ENCODE measurements at regions not wholly inside any gene's neighbourhood (a gene's known extent, or its start where the extent isn't known, plus 50 kb on each side); places are given as distances from the start of the nearest gene placed in this dataset.

- Histone ChIP-seq H3K4me3 (ENCODE audit: low read depth, low read length, poor library complexity, severe bottlenecking) (no peak overlapping the region), H3K36me3 (ENCODE audit: insufficient read depth, low read length, poor library complexity, severe bottlenecking) (no peaks in the 10 kb centered on the region), H3K27me3 (replicated peaks; ENCODE audit: insufficient read depth, low read depth, low read length, poor library complexity) (no peaks in the 10 kb centered on the region), H3K9me3 (ENCODE audit: low read depth, low read length, poor library complexity, severe bottlenecking) (peaks cover 21% of the 10 kb centered on the region), H3K4me1 (ENCODE audit: insufficient read depth, low read length, poor library complexity, severe bottlenecking) (no peaks in the 10 kb centered on the region), H3K27ac (ENCODE audit: low read depth, low read length, poor library complexity, severe bottlenecking) (no peak overlapping the region)
- ChIA-PET POLR2A (ENCODE audit: low non-redundant PET) (no interaction called here), CTCF (no interaction called here)
- intact Hi-C loops (cut with micrococcal nuclease; ENCODE audit: unreplicated experiment), result no loop called here
- TF ChIP-seq EZH2 (IDR thresholded peaks at IDR 0.05; ENCODE audit: borderline replicate concordance, low read depth, low read length, poor library complexity, severe bottlenecking), result no peak
- TF ChIP-seq CTCF (conservative IDR thresholded peaks at IDR 0.05; ENCODE audit: low read depth, low read length), result no peak
- no peak for DNase-seq (ENCODE audit: low spot score)
- BruUV-seq (replicated peaks), result no TSS peak
Observed at GRCh38 chr17:52442350-52442749, 283.8 kb upstream of the CA10 start.

GRCh38 chr17:52420555-52421078 is 262.1 kb upstream of the CA10 start:
- ChIA-PET CTCF (no interaction called here), POLR2A (ENCODE audit: low non-redundant PET) (no interaction called here)
- intact Hi-C loops (cut with micrococcal nuclease; ENCODE audit: unreplicated experiment), result no loop called here
- no peak overlapping the region for H3K4me3 ChIP-seq (ENCODE audit: low read depth, low read length, poor library complexity, severe bottlenecking)
- peaks cover 8% of the 10 kb centered on the region for H3K9me3 ChIP-seq (ENCODE audit: low read depth, low read length, poor library complexity, severe bottlenecking)
- BruUV-seq (replicated peaks), result no TSS peak
- no peaks in the 10 kb centered on the region for H3K27me3 ChIP-seq (replicated peaks; ENCODE audit: insufficient read depth, low read depth, low read length, poor library complexity)
- TF ChIP-seq EZH2 (IDR thresholded peaks at IDR 0.05; ENCODE audit: borderline replicate concordance, low read depth, low read length, poor library complexity, severe bottlenecking) (no peak), CTCF (conservative IDR thresholded peaks at IDR 0.05; ENCODE audit: low read depth, low read length) (no peak)
- DNase-seq (ENCODE audit: low spot score), result no peak
- no peaks in the 10 kb centered on the region for H3K36me3 ChIP-seq (ENCODE audit: insufficient read depth, low read length, poor library complexity, severe bottlenecking)
- no peaks in the 10 kb centered on the region for H3K4me1 ChIP-seq (ENCODE audit: insufficient read depth, low read length, poor library complexity, severe bottlenecking)
- no peak overlapping the region for H3K27ac ChIP-seq (ENCODE audit: low read depth, low read length, poor library complexity, severe bottlenecking)

- Histone ChIP-seq H3K36me3 (ENCODE audit: insufficient read depth, low read length, poor library complexity, severe bottlenecking) (no peaks in the 10 kb centered on the region), H3K4me1 (ENCODE audit: insufficient read depth, low read length, poor library complexity, severe bottlenecking) (no peaks in the 10 kb centered on the region), H3K27me3 (replicated peaks; ENCODE audit: insufficient read depth, low read depth, low read length, poor library complexity) (no peaks in the 10 kb centered on the region), H3K4me3 (ENCODE audit: low read depth, low read length, poor library complexity, severe bottlenecking) (no peak overlapping the region), H3K27ac (ENCODE audit: low read depth, low read length, poor library complexity, severe bottlenecking) (no peak overlapping the region), H3K9me3 (ENCODE audit: low read depth, low read length, poor library complexity, severe bottlenecking) (no peaks in the 10 kb centered on the region)
- no peak for DNase-seq (ENCODE audit: low spot score)
- CTCF ChIA-PET, result no interaction called here
- BruUV-seq (replicated peaks), result no TSS peak
- intact Hi-C loops (cut with micrococcal nuclease; ENCODE audit: unreplicated experiment), result no loop called here
- TF ChIP-seq CTCF (conservative IDR thresholded peaks at IDR 0.05; ENCODE audit: low read depth, low read length) (no peak), EZH2 (IDR thresholded peaks at IDR 0.05; ENCODE audit: borderline replicate concordance, low read depth, low read length, poor library complexity, severe bottlenecking) (no peak)
- POLR2A ChIA-PET (ENCODE audit: low non-redundant PET), result no interaction called here
Observed at GRCh38 chr17:52419229-52419641, 260.7 kb upstream of the CA10 start.

Data from A673 (cell line).